WI38 (cell line): ENCODE measurements at regions not wholly inside any gene's neighbourhood (a gene's known extent, or its start where the extent isn't known, plus 50 kb on each side); places are given as distances from the start of the nearest gene placed in this dataset.

Experiments used
- H3K4me3 ChIP-seq: 2 replicates; pipeline ENCODE4 v1.5.1; 2011; ENCODE audit warnings: low read depth, mild to moderate bottlenecking, control low read depth, low read length
- CTCF ChIP-seq: IDR thresholded peaks from 2 replicates; pipeline ENCODE4 v1.5.1; 2012; ENCODE audit warnings: low read depth, mild to moderate bottlenecking, control low read depth, low read length

GRCh38 chr5:152608458-152608857 is 203.4 kb upstream of the NMUR2 start:
- H3K4me3 ChIP-seq = no peak overlapping the region
- no peak for TF ChIP-seq CTCF

GRCh38 chr5:152619756-152620155 is 214.7 kb upstream of the NMUR2 start:
- no peak for TF ChIP-seq CTCF
- H3K4me3 ChIP-seq = no peak overlapping the region

GRCh38 chr5:152622628-152623027 is 217.5 kb upstream of the NMUR2 start:
- no peak for TF ChIP-seq CTCF
- H3K4me3 ChIP-seq = no peak overlapping the region

DNA sequence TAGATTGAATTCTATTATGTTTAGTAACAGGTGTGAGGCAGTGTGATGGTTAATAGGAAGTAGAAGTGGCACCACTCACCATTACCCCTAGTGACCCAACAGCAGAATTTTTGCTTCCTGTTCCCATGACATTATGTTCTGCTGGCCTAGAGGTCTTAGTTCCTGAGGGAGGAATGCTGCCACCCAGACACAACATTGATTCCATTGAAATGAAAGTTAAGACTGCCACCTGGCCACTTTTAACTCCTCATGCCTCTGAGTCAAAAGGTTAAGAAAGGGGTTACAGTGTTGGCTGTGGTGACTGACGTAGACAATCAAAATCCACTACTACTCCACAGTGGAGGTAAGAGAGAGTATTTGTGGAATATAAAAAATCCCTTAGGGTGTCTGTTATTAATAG is 218.9 kb upstream of the NMUR2 start:
- H3K4me3 ChIP-seq = no peak overlapping the region
- no peak for TF ChIP-seq CTCF

- TF ChIP-seq CTCF = no peak
- no peak overlapping the region for H3K4me3 ChIP-seq
Measured at GRCh38 chr5:152625696-152626095, 220.6 kb upstream of the NMUR2 start.

- no peak for TF ChIP-seq CTCF
- H3K4me3 ChIP-seq = no peak overlapping the region
Measured at GRCh38 chr5:152631221-152631620, 226.1 kb upstream of the NMUR2 start.

GRCh38 chr5:152632360-152632759 is 227.3 kb upstream of the NMUR2 start:
- no peak for TF ChIP-seq CTCF

GRCh38 chr5:152634586-152634985 is 229.5 kb upstream of the NMUR2 start:
- no peak for TF ChIP-seq CTCF
- H3K4me3 ChIP-seq = no peak overlapping the region

More at GRCh38 chr5:152632360-152632759, 227.3 kb upstream of the NMUR2 start:
- no peak overlapping the region for H3K4me3 ChIP-seq
